ENCODE measurements at regions not wholly inside any gene's neighbourhood (a gene's known extent, or its start where the extent isn't known, plus 50 kb on each side); places are given as distances from the start of the nearest gene placed in this dataset.

- no peak for TF ChIP-seq CTCF (IDR thresholded peaks at IDR 0.05)
- no peak for TF ChIP-seq POLR2A (IDR thresholded peaks at IDR 0.05)
- WGBS, 4 donors, result 84 to 90% (median 87%) methylated on average over 4 of the region's 4 CpGs
- ATAC-seq (no peak), DNase-seq (no peak)
- intact Hi-C loops (cut with DNase I), result loop anchor here in 1 of 10 donors (10.0 kb wide), 1 partner anchor 118 kb away; no protein-coding TSS in a partner anchor
- no peaks in the 10 kb centered on the region for H3K9me3 ChIP-seq
- no peak overlapping the region for H3K4me3 ChIP-seq
- H3K36me3 ChIP-seq, result no peaks in the 10 kb centered on the region
- no peak overlapping the region for H3K27ac ChIP-seq
- H3K27me3 ChIP-seq, result no peaks in the 10 kb centered on the region
- H3K4me1 ChIP-seq, result peaks cover 0 to 13% (median 5%) of the 10 kb centered on the region in 12 donors
Measured at GRCh38 chr13:80006940-80007339, 334.0 kb downstream of the SPRY2 start.

DNA sequence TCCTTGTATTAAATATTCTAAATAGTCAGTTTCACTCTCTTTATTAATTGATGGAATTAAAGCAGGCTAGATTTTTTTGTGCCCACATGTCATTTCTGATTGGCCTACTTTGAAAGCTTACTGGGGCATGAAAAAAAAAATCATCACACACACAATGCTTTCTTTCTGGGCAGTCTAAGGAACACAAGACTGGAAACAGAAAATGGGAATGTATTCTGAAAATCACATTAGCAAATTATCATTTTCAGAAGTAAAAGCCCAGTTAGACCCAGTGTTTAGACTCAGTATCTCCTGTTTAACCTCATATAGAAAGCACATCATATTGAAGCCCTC lies 339.4 kb downstream of the SPRY2 start:
- no peaks in the 10 kb centered on the region for H3K36me3 ChIP-seq
- DNase-seq (no peak), ATAC-seq (no peak)
- no peak overlapping the region for H3K4me3 ChIP-seq
- TF ChIP-seq CTCF (IDR thresholded peaks at IDR 0.05) (no peak), POLR2A (IDR thresholded peaks at IDR 0.05) (no peak)
- H3K27ac ChIP-seq, result no peak overlapping the region
- intact Hi-C loops (cut with DNase I), result loop anchor here in 1 of 10 donors (10.0 kb wide), 1 partner anchor 123 kb away; no protein-coding TSS in a partner anchor
- H3K27me3 ChIP-seq, result no peaks in the 10 kb centered on the region
- H3K9me3 ChIP-seq, result no peaks in the 10 kb centered on the region
- no peaks in the 10 kb centered on the region for H3K4me1 ChIP-seq

DNA sequence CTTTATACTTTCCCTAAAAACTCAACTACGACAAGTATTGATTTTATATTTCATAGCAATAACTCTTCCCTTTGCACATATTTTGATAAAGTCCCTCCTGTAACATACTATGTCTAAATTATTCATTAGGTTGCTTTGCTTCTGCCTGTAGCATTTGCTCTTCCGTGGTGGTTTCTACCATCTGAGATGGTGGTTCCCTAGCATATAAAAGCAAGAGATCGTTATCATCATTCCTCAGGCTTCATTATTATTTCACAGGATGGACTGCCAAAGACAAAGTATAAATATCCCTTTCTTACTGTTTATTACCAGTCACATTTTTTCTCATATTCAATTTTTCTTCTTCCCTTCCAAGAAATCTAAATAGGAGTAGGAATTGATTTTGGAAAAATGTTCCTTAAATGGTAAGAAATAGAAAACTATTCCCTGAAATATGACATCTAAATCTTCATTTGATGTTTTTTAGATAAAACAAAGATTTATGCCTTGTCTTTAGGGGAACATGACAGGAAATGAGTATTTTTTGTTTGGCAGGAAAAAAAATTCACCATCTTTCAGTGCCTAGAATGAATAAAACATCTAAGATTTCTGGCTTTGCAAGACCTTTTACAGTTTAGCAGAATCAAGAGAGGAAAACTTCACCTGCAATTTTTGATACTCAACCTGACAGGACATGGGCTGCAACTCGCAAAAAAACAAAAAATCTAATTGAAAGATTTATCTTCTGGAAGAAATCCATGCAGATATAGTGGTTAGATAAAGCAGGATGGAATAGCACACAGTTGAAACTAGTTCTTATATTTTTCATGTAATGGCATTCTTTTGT lies 340.0 kb downstream of the SPRY2 start:
- Histone ChIP-seq H3K27ac (no peak overlapping the region), H3K4me1 (no peaks in the 10 kb centered on the region), H3K4me3 (no peak overlapping the region), H3K9me3 (no peaks in the 10 kb centered on the region), H3K27me3 (no peaks in the 10 kb centered on the region), H3K36me3 (no peaks in the 10 kb centered on the region)
- 77 to 82% (median 79%) methylated on average over 4 of the region's 4 CpGs for WGBS, 4 donors
- intact Hi-C loops (cut with DNase I), result loop anchor here in 1 of 10 donors (10.0 kb wide), 1 partner anchor 124 kb away; no protein-coding TSS in a partner anchor
- DNase-seq (no peak), ATAC-seq (no peak)
- TF ChIP-seq POLR2A (IDR thresholded peaks at IDR 0.05), result no peak
- TF ChIP-seq CTCF (IDR thresholded peaks at IDR 0.05), result no peak

GRCh38 chr13:79999601-80000000 lies 341.3 kb downstream of the SPRY2 start:
- no peak overlapping the region for H3K27ac ChIP-seq
- H3K9me3 ChIP-seq, result no peaks in the 10 kb centered on the region
- no peak overlapping the region for H3K4me3 ChIP-seq
- no peaks in the 10 kb centered on the region for H3K27me3 ChIP-seq
- no peaks in the 10 kb centered on the region for H3K36me3 ChIP-seq
- no peak for ATAC-seq
- H3K4me1 ChIP-seq, result no peaks in the 10 kb centered on the region
- DNase-seq, result no peak
- no peak for TF ChIP-seq POLR2A (IDR thresholded peaks at IDR 0.05)
- no peak for TF ChIP-seq CTCF (IDR thresholded peaks at IDR 0.05)
- 86 to 99% (median 94%) methylated on average over 1 of the region's 1 CpG for WGBS, 4 donors
- intact Hi-C loops (cut with DNase I), result no loop called here

Data from heart left ventricle (tissue), 16 donors.